Testis (tissue), 2 donors: ENCODE measurements at regions not wholly inside any gene's neighbourhood (a gene's known extent, or its start where the extent isn't known, plus 50 kb on each side); places are given as distances from the start of the nearest gene placed in this dataset.

Experiments
- CTCF ChIP-seq, 3 experiments: fragments of 450-650 bp in 2 of 3; fragments of 200-600 bp in 1 of 3; sonication (generic) in 1 of 3; IDR thresholded peaks; one replicate each; pipeline ENCODE4 v1.5.1; 2016 to 2019; ENCODE audit warnings: antibody characterized with exemption in 3 of 3, mild to moderate bottlenecking in 2 of 3, moderate library complexity in 1 of 3
- POLR2A ChIP-seq: fragments of 450-650 bp; IDR thresholded peaks from one replicate; pipeline ENCODE4 v1.6.1; 2017; ENCODE audit warnings: antibody characterized with exemption, mild to moderate bottlenecking, moderate library complexity

- no peak for TF ChIP-seq CTCF (IDR thresholded peaks at IDR 0.05)
- no peak for TF ChIP-seq POLR2A
Measured at GRCh38 chrX:125096469-125096868, 223.2 kb upstream of the TEX13C start.
